ENCODE measurements at regions not wholly inside any gene's neighbourhood (a gene's known extent, or its start where the extent isn't known, plus 50 kb on each side); places are given as distances from the start of the nearest gene placed in this dataset.
"Not testable (repeated sequence)": the region's sequence is repeated elsewhere in the genome, so short reads cannot be mapped to it uniquely, and the experiment has no call there.

GRCh38 chr14:25699981-25700380 is 650.0 kb upstream of the STXBP6 start:
- 0 out of 2 replicates have a peak, but pooled peaks cover 6% of the 10 kb centered on the region for H3K36me3 Mint-ChIP-seq (ENCODE audit: low read depth)
- H3K4me1 Mint-ChIP-seq (ENCODE audit: low read depth), result no peaks in the 10 kb centered on the region
- peaks cover 37% of the 10 kb centered on the region for H3K9me3 Mint-ChIP-seq
- DNase-seq, result no peak
- H3K27ac Mint-ChIP-seq, result no peak overlapping the region
- no peaks in the 10 kb centered on the region for H3K27me3 Mint-ChIP-seq (ENCODE audit: insufficient read depth)
- no peak for TF ChIP-seq CTCF (IDR thresholded peaks at IDR 0.05)
- no peak overlapping the region for H3K4me3 Mint-ChIP-seq

GRCh38 chr14:25698111-25698510 is 648.2 kb upstream of the STXBP6 start:
- no peak for TF ChIP-seq CTCF (IDR thresholded peaks at IDR 0.05)

DNA sequence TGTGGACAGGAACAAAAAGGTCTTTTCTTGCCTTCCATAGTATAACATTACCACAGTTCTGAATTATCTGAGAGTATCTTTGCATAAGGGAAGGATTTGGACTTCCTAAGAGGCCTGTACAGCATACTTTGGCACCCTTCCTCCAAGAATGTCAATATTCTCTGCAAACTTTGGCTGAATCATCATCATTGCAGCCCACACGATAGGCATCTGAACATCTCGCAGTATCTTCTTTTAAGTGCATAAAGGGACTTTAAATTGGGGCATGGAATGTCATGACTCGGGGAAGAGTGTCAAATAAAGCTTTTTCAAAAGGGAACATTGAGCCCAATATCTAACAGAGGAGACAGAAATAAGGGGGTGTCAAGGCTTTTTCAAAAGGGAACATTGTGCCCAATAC is 646.2 kb upstream of the STXBP6 start:
- H3K27ac Mint-ChIP-seq, result no peak overlapping the region

More at GRCh38 chr14:25698111-25698510, 648.2 kb upstream of the STXBP6 start:
- Mint-ChIP-seq H3K27ac (no peak overlapping the region), H3K36me3 (ENCODE audit: low read depth) (0 out of 2 replicates have a peak, but pooled peaks cover 6% of the 10 kb centered on the region), H3K4me3 (no peak overlapping the region), H3K9me3 (peaks cover 42% of the 10 kb centered on the region), H3K27me3 (ENCODE audit: insufficient read depth) (no peaks in the 10 kb centered on the region), H3K4me1 (ENCODE audit: low read depth) (no peaks in the 10 kb centered on the region)
- DNase-seq, result no peak

GRCh38 chr14:25685004-25685403 is 635.1 kb upstream of the STXBP6 start:
- no peak for DNase-seq
- no peaks in the 10 kb centered on the region for H3K27me3 Mint-ChIP-seq (ENCODE audit: insufficient read depth)
- peaks cover 55% of the 10 kb centered on the region for H3K9me3 Mint-ChIP-seq
- H3K4me3 Mint-ChIP-seq, result no peak overlapping the region
- TF ChIP-seq CTCF (IDR thresholded peaks at IDR 0.05), result no peak
- no peak overlapping the region for H3K27ac Mint-ChIP-seq
- H3K36me3 Mint-ChIP-seq (ENCODE audit: low read depth), result no peaks in the 10 kb centered on the region
- H3K4me1 Mint-ChIP-seq (ENCODE audit: low read depth), result no peaks in the 10 kb centered on the region

More for the DNA sequence above, 646.2 kb upstream of the STXBP6 start:
- no peaks in the 10 kb centered on the region for H3K4me1 Mint-ChIP-seq (ENCODE audit: low read depth)
- peaks cover 43% of the 10 kb centered on the region for H3K9me3 Mint-ChIP-seq
- DNase-seq, result no peak
- H3K36me3 Mint-ChIP-seq (ENCODE audit: low read depth), result 0 out of 2 replicates have a peak, but pooled peaks cover 6% of the 10 kb centered on the region
- H3K27me3 Mint-ChIP-seq (ENCODE audit: insufficient read depth), result no peaks in the 10 kb centered on the region
- H3K4me3 Mint-ChIP-seq, result no peak overlapping the region
- TF ChIP-seq CTCF (IDR thresholded peaks at IDR 0.05), result no peak

- no peaks in the 10 kb centered on the region for H3K27me3 Mint-ChIP-seq (ENCODE audit: insufficient read depth)
- no peaks in the 10 kb centered on the region for H3K36me3 Mint-ChIP-seq (ENCODE audit: low read depth)
- DNase-seq, result no peak
- no peaks in the 10 kb centered on the region for H3K4me1 Mint-ChIP-seq (ENCODE audit: low read depth)
- H3K27ac Mint-ChIP-seq, result no peak overlapping the region
- TF ChIP-seq CTCF (IDR thresholded peaks at IDR 0.05), result no peak
- no peak overlapping the region for H3K4me3 Mint-ChIP-seq
- peaks cover 56% of the 10 kb centered on the region for H3K9me3 Mint-ChIP-seq
These were observed 631.0 kb upstream of the STXBP6 start for GRCh38 chr14:25680934-25681333.

- H3K4me3 Mint-ChIP-seq; H3K36me3 Mint-ChIP-seq (ENCODE audit: low read depth); H3K27ac Mint-ChIP-seq; H3K4me1 Mint-ChIP-seq (ENCODE audit: low read depth); H3K27me3 Mint-ChIP-seq (ENCODE audit: insufficient read depth); DNase-seq: not testable (repeated sequence)
- H3K9me3 Mint-ChIP-seq, result peaks cover 55% of the 10 kb centered on the region
These were observed 630.6 kb upstream of the STXBP6 start for GRCh38 chr14:25680511-25680910.

All from HFFc6 (cell line).